ENCODE measurements at regions not wholly inside any gene's neighbourhood (a gene's known extent, or its start where the extent isn't known, plus 50 kb on each side); places are given as distances from the start of the nearest gene placed in this dataset.

DNA sequence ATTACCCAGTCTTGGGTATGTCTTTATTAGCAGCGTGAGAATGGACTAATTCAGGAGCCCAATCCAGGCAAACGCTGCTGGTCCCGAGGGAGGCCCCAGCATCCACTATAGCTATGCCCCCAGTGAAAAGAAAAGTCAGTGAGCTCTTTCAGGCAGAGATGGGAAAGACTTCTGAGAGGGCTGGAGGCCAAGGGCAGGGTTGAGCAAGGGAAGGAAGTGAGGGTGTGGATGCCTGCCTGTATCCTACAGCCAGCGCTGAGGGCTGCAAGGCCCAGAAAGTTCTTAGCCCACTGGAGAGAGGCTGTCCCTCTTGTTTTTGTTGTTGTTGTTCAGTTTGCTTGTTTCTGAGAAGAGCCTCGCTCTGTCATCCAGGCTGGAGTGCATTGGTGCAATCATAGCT lies 261.6 kb downstream of the ZEB1 start:
- no peak overlapping the region for H3K4me3 ChIP-seq
- no peaks in the 10 kb centered on the region for H3K36me3 ChIP-seq (ENCODE audit: insufficient read depth in 1 of 2, low read depth in 1 of 2)
- DNase-seq (no peak), ATAC-seq (no peak)
- H3K9me3 ChIP-seq: no peaks in the 10 kb centered on the region
- no peak overlapping the region for H3K27ac ChIP-seq
- H3K4me1 ChIP-seq: peaks cover 10% of the 10 kb centered on the region
- TF ChIP-seq CTCF (IDR thresholded peaks at IDR 0.05): no peak
- intact Hi-C loops (cut with DNase I): loop anchor here in 1 of 2 donors (10.0 kb wide), 1 partner anchor 46 kb away; no protein-coding TSS in a partner anchor
- WGBS, 3 donors: 70 to 85% (median 80%) methylated on average over 5 of the region's 5 CpGs
- H3K27me3 ChIP-seq (ENCODE audit: insufficient read depth in 3 of 3, low read length in 2 of 3): no peaks in the 10 kb centered on the region

Measured in psoas muscle (tissue), 7 donors.